Ishikawa (cell line): ENCODE measurements at regions not wholly inside any gene's neighbourhood (a gene's known extent, or its start where the extent isn't known, plus 50 kb on each side); places are given as distances from the start of the nearest gene placed in this dataset.

ENCODE experiments used
- RAD21 ChIP-seq: IDR thresholded peaks from 2 replicates; pipeline ENCODE4 v1.6.1; 2012; ENCODE audit warnings: low read depth
- ZBTB7A ChIP-seq: IDR thresholded peaks from 2 replicates; pipeline ENCODE4 v1.6.1; 2012; ENCODE audit warnings: low read depth

DNA sequence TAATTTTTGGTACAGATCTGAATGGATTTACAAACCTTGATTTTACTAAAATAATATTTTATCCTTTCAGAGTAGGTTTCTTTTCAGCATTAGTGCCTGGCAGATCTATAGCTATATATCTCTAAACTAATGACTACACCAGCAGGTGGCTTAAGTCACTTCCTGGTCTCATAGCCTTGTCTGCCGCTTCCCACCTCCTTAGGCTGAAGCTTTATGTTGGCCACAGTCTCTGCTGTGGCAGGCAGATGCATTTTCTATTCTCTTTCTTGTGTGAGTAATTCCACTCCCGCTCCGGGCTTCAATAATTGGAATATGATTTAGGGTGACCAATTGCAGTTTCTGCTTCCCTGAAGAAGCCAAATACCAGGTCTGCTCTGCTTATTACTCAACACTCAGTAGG is 226.8 kb upstream of the HS3ST5 start:
- TF ChIP-seq ZBTB7A (no peak), RAD21 (no peak)
